Right lobe of liver (tissue), 4 donors: ENCODE measurements at regions not wholly inside any gene's neighbourhood (a gene's known extent, or its start where the extent isn't known, plus 50 kb on each side); places are given as distances from the start of the nearest gene placed in this dataset.

ENCODE experiments used
- CTCF ChIP-seq, 4 donors: fragments of 200-600 bp in 3 of 4; fragments of 450-650 bp in 1 of 4; IDR thresholded peaks; one replicate each; pipeline versions ENCODE4 v1.5.1 to v1.8.0; 2016 to 2022; ENCODE audit warnings: antibody characterized with exemption in 4 of 4, mild to moderate bottlenecking in 2 of 4
- POLR2A ChIP-seq: fragments of 450-650 bp; IDR thresholded peaks from one replicate; pipeline ENCODE4 v1.6.1; 2017; ENCODE audit warnings: antibody characterized with exemption, mild to moderate bottlenecking
- donor health status: DM: no; HTN: no; CAD: no.
- donor health status: DM: no; HTN: no; CAD: no.
- donor health status: DM: no; HTN: yes; CAD: no.

GRCh38 chr7:116618338-116619128 lies 53.5 kb upstream of the MET start:
- no peak for TF ChIP-seq CTCF (IDR thresholded peaks at IDR 0.05)
- no peak for TF ChIP-seq POLR2A
